ENCODE measurements at regions not wholly inside any gene's neighbourhood (a gene's known extent, or its start where the extent isn't known, plus 50 kb on each side); places are given as distances from the start of the nearest gene placed in this dataset.

DNA sequence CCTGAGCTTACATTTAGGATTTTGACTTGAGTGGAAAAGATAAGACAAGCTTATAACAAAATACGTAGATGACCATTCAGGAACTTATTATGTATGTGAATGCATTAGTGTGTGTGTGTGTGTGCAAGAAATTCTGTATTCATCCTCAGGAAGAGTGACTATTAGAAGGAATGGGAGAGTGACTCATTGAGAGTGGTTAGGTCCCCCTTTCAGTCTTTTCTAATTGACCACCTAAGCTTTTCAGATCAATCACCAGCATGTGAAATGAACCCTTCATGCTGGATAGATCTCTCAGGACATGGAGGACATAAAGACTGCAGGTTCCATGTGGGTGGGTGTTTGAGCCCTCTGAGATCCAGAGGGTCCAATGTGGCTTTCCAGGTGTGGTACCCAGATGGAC lies 153.5 kb downstream of the MBL2 start:
- TF ChIP-seq CTCF (conservative IDR thresholded peaks at IDR 0.05; ENCODE audit: low read depth, low read length): no peak
- no peak for TF ChIP-seq EZH2phosphoT487 (IDR thresholded peaks at IDR 0.05; ENCODE audit: borderline replicate concordance, low read length)
